Parathyroid adenoma (tissue), 2 donors: ENCODE measurements at regions not wholly inside any gene's neighbourhood (a gene's known extent, or its start where the extent isn't known, plus 50 kb on each side); places are given as distances from the start of the nearest gene placed in this dataset.

Experiments
- H2AFZ ChIP-seq: fragments of 300-600 bp; sonication (generic); one replicate; pipeline ENCODE4 v1.7.0; 2017; ENCODE audit warnings: antibody characterized with exemption, mild to moderate bottlenecking
- H3K27ac ChIP-seq: fragments of 300-600 bp; sonication (generic); one replicate; pipeline ENCODE4 v1.7.0; 2017
- H3K27me3 ChIP-seq: fragments of 300-600 bp; sonication (generic); one replicate; pipeline ENCODE4 v1.7.0; 2017; ENCODE audit warnings: low read length; ENCODE audit not compliant: control insufficient read depth, insufficient read depth
- H3K36me3 ChIP-seq: fragments of 300-600 bp; sonication (generic); one replicate; pipeline ENCODE4 v1.7.0; 2017; ENCODE audit warnings: low read length; ENCODE audit not compliant: control insufficient read depth, insufficient read depth
- H3K4me1 ChIP-seq: fragments of 300-600 bp; sonication (generic); one replicate; pipeline ENCODE4 v1.7.0; 2017; ENCODE audit warnings: control low read depth
- H3K4me2 ChIP-seq: fragments of 300-600 bp; sonication (generic); one replicate; pipeline ENCODE4 v1.7.0; 2017; ENCODE audit warnings: low read length
- H3K4me3 ChIP-seq: fragments of 300-600 bp; sonication (generic); one replicate; pipeline ENCODE4 v1.7.0; 2017; ENCODE audit warnings: low read depth, low read length
- H3K79me2 ChIP-seq: fragments of 300-600 bp; sonication (generic); one replicate; pipeline ENCODE4 v1.7.0; 2017; ENCODE audit warnings: control low read depth
- H3K9ac ChIP-seq: fragments of 300-600 bp; sonication (generic); one replicate; pipeline ENCODE4 v1.7.0; 2017; ENCODE audit warnings: mild to moderate bottlenecking
- H3K9me3 ChIP-seq: fragments of 300-600 bp; sonication (generic); one replicate; pipeline ENCODE4 v1.7.0; 2017; ENCODE audit warnings: low read length; ENCODE audit not compliant: control insufficient read depth
- TF ChIP-seq, protein P1 (sequence below): fragments of 300-600 bp; sonication (generic); IDR thresholded peaks from one replicate; pipeline ENCODE4 v1.7.0; 2017; ENCODE audit warnings: antibody characterized with exemption, mild to moderate bottlenecking
- donor health status: primary hyperparathyroidism.

- H3K9ac ChIP-seq, result no peak overlapping the region
- TF ChIP-seq, protein P1, sequence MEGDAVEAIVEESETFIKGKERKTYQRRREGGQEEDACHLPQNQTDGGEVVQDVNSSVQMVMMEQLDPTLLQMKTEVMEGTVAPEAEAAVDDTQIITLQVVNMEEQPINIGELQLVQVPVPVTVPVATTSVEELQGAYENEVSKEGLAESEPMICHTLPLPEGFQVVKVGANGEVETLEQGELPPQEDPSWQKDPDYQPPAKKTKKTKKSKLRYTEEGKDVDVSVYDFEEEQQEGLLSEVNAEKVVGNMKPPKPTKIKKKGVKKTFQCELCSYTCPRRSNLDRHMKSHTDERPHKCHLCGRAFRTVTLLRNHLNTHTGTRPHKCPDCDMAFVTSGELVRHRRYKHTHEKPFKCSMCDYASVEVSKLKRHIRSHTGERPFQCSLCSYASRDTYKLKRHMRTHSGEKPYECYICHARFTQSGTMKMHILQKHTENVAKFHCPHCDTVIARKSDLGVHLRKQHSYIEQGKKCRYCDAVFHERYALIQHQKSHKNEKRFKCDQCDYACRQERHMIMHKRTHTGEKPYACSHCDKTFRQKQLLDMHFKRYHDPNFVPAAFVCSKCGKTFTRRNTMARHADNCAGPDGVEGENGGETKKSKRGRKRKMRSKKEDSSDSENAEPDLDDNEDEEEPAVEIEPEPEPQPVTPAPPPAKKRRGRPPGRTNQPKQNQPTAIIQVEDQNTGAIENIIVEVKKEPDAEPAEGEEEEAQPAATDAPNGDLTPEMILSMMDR, result no peak
Measured at GRCh38 chr21:17352996-17353655, 159.7 kb upstream of the CXADR start.

GRCh38 chr21:17359781-17360180, 153.1 kb upstream of the CXADR start:
- Histone ChIP-seq H3K4me1 (no peaks in the 10 kb centered on the region), H3K27ac (no peak overlapping the region), H3K9ac (no peak overlapping the region), H2AFZ (no peak overlapping the region), H3K4me3 (no peak overlapping the region), H3K9me3 (no peaks in the 10 kb centered on the region), H3K4me2 (no peak overlapping the region), H3K79me2 (no peaks in the 10 kb centered on the region), H3K36me3 (no peaks in the 10 kb centered on the region), H3K27me3 (no peaks in the 10 kb centered on the region)
- TF ChIP-seq, protein P1, result no peak

More at GRCh38 chr21:17352996-17353655, 159.7 kb upstream of the CXADR start:
- Histone ChIP-seq H3K27me3 (no peaks in the 10 kb centered on the region), H3K36me3 (no peaks in the 10 kb centered on the region), H3K4me3 (no peak overlapping the region), H3K79me2 (no peaks in the 10 kb centered on the region), H3K4me1 (no peaks in the 10 kb centered on the region), H2AFZ (no peak overlapping the region), H3K9me3 (no peaks in the 10 kb centered on the region), H3K27ac (no peak overlapping the region), H3K4me2 (no peak overlapping the region)

DNA sequence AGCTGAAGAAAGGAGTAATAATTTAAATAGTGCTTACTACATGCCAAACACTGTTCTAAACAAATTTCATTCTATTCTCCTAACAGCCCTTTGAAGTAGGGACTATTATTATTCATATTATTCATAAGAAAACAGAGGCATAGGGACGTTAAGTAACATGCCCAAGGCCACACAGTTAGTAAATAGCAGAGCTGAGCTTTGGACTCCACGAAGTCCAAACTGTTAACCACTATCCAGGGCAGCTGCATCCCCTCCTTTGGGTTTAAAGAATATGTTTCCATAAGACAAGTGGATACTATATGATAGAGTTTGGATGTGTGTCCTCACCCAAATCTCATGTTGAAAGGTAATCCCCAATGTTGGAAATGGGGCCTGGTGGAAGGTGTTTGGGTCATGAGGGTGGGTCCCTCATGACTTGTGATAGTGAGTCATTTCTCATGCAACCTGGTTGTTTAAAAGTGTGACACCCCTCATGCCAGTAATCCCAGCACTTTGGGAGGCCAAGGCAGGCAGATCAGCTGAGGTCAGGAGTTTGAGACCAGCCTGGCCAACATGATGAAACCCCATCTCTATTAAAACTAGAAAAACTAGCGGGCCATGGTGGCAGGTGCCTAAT, 144.0 kb upstream of the CXADR start:
- H3K27me3 ChIP-seq, result no peaks in the 10 kb centered on the region
- H3K79me2 ChIP-seq, result no peaks in the 10 kb centered on the region
- H2AFZ ChIP-seq, result no peak overlapping the region
- H3K9me3 ChIP-seq, result no peaks in the 10 kb centered on the region
- H3K36me3 ChIP-seq, result no peaks in the 10 kb centered on the region
- no peaks in the 10 kb centered on the region for H3K4me1 ChIP-seq
- H3K4me2 ChIP-seq, result no peak overlapping the region
- TF ChIP-seq, protein P1, result no peak
- no peak overlapping the region for H3K4me3 ChIP-seq
- H3K9ac ChIP-seq, result no peak overlapping the region
- no peak overlapping the region for H3K27ac ChIP-seq

DNA sequence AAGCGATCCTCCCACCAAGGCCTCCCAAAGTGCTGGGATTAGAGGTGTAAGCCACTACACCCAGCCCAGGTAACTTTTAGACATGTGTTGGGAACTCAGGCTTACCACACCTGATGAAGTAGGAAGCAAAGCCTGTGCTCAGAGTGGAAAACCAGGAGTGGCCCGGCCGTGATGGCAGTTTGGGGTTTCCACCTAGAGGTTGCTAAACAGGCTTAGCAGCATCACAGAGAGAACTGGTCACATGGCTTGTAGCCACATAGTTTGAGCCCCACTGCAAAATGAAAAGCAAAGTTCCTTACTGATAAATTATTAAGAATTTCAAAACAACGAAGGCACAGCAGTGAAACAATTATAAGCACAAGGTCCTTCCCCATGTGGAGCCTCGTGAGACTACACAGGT, 142.6 kb upstream of the CXADR start:
- no peaks in the 10 kb centered on the region for H3K27me3 ChIP-seq
- no peak overlapping the region for H3K27ac ChIP-seq
- H3K4me1 ChIP-seq, result no peaks in the 10 kb centered on the region
- no peak overlapping the region for H3K4me2 ChIP-seq
- no peaks in the 10 kb centered on the region for H3K9me3 ChIP-seq
- no peak overlapping the region for H3K4me3 ChIP-seq
- H2AFZ ChIP-seq, result no peak overlapping the region
- H3K9ac ChIP-seq, result no peak overlapping the region
- no peaks in the 10 kb centered on the region for H3K36me3 ChIP-seq
- TF ChIP-seq, protein P1, result no peak
- no peaks in the 10 kb centered on the region for H3K79me2 ChIP-seq

DNA sequence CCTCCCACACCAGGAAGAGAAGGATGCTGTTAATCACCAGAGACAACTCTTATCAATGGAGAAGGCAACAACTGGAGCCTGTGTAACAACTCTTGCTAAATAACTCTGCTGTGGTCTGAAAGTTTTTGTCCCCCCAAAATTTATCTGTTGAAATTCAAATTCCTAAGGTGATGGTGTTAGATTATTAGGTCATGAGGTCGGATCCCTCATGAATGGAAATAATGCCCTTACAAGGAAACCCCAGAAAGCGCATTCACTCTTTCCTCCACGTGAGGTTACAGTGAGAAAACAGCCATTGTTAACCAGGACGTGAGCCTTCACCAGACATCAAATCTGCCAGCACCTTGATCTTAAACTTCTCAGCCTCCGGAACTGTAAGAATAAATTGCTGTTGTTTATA, 141.9 kb upstream of the CXADR start:
- Histone ChIP-seq H3K27ac (no peak overlapping the region), H3K9me3 (no peaks in the 10 kb centered on the region), H3K79me2 (no peaks in the 10 kb centered on the region), H2AFZ (no peak overlapping the region), H3K4me3 (no peak overlapping the region), H3K4me2 (no peak overlapping the region), H3K36me3 (no peaks in the 10 kb centered on the region), H3K4me1 (no peaks in the 10 kb centered on the region), H3K9ac (no peak overlapping the region), H3K27me3 (no peaks in the 10 kb centered on the region)
- TF ChIP-seq, protein P1, result no peak
